HG02571 (cell line): ENCODE measurements at regions not wholly inside any gene's neighbourhood (a gene's known extent, or its start where the extent isn't known, plus 50 kb on each side); places are given as distances from the start of the nearest gene placed in this dataset.

Source experiments
- ATAC-seq: cut with Tn5 transposase; IDR thresholded peaks from one replicate; pipeline ENCODE4 v1.9.1; 2021; ENCODE audit warnings: mild to moderate bottlenecking, moderate library complexity; ENCODE audit not compliant: unreplicated experiment

- ATAC-seq = no peak
Observed at GRCh38 chr17:33628500-33629346, 335.6 kb upstream of the ASIC2 start.

GRCh38 chr17:33633446-33633845 is 340.4 kb upstream of the ASIC2 start:
- ATAC-seq = no peak

GRCh38 chr17:33637534-33637933 is 344.4 kb upstream of the ASIC2 start:
- ATAC-seq = no peak

- ATAC-seq = no peak
Observed at GRCh38 chr17:33639103-33639880, 346.2 kb upstream of the ASIC2 start.

GRCh38 chr17:33640629-33641028 is 347.5 kb upstream of the ASIC2 start:
- no peak for ATAC-seq

GRCh38 chr17:33642002-33642401 is 348.9 kb upstream of the ASIC2 start:
- ATAC-seq = no peak

- ATAC-seq = no peak
Observed at GRCh38 chr17:33647956-33648355, 354.9 kb upstream of the ASIC2 start.

GRCh38 chr17:33650304-33650703 is 357.2 kb upstream of the ASIC2 start:
- no peak for ATAC-seq

GRCh38 chr17:33651686-33652085 is 358.6 kb upstream of the ASIC2 start:
- no peak for ATAC-seq

GRCh38 chr17:33652731-33653398 is 359.8 kb upstream of the ASIC2 start:
- ATAC-seq = no peak

GRCh38 chr17:33653399-33653788 is 360.3 kb upstream of the ASIC2 start:
- ATAC-seq = no peak

GRCh38 chr17:33657181-33657580 is 364.1 kb upstream of the ASIC2 start:
- no peak for ATAC-seq

GRCh38 chr17:33661975-33662374 is 368.9 kb upstream of the ASIC2 start:
- ATAC-seq = no peak

- no peak for ATAC-seq
Observed at GRCh38 chr17:33664116-33664840, 371.2 kb upstream of the ASIC2 start.

GRCh38 chr17:33667052-33667509 is 374.0 kb upstream of the ASIC2 start:
- peak; percentile 53 for ATAC-seq

- ATAC-seq = no peak
Observed at GRCh38 chr17:33667671-33668070, 374.6 kb upstream of the ASIC2 start.

GRCh38 chr17:33668516-33668915 is 375.4 kb upstream of the ASIC2 start:
- no peak for ATAC-seq

GRCh38 chr17:33671491-33671890 is 378.4 kb upstream of the ASIC2 start:
- ATAC-seq = no peak

- no peak for ATAC-seq
Observed at GRCh38 chr17:33674685-33675084, 381.6 kb upstream of the ASIC2 start.

- ATAC-seq = no peak
Observed at GRCh38 chr17:33676444-33676843, 383.3 kb upstream of the ASIC2 start.

GRCh38 chr17:33679595-33679994 is 386.5 kb upstream of the ASIC2 start:
- ATAC-seq = no peak
